ENCODE measurements at regions not wholly inside any gene's neighbourhood (a gene's known extent, or its start where the extent isn't known, plus 50 kb on each side); places are given as distances from the start of the nearest gene placed in this dataset.

GRCh38 chrX:98607739-98608138, 1724.0 kb downstream of the RPA4 start:
- Histone ChIP-seq H3K27ac (ENCODE audit: low read length) (no peak overlapping the region), H3K4me1 (ENCODE audit: insufficient read depth, low read length) (peaks cover 16% of the 10 kb centered on the region), H3K27me3 (ENCODE audit: insufficient read depth, low read length) (no peaks in the 10 kb centered on the region), H3K9ac (ENCODE audit: low read depth, low read length) (no peak overlapping the region), H3K36me3 (ENCODE audit: insufficient read depth, low read depth, low read length) (no peaks in the 10 kb centered on the region), H3K9me3 (ENCODE audit: insufficient read depth, low read depth, low read length) (no peaks in the 10 kb centered on the region), H3K4me3 (ENCODE audit: low read length) (no peak overlapping the region)

GRCh38 chrX:98627645-98628044, 1743.9 kb downstream of the RPA4 start:
- no peaks in the 10 kb centered on the region for H3K9me3 ChIP-seq (ENCODE audit: insufficient read depth, low read depth, low read length)
- H3K27ac ChIP-seq (ENCODE audit: low read length) = no peak overlapping the region
- no peak overlapping the region for H3K9ac ChIP-seq (ENCODE audit: low read depth, low read length)
- no peaks in the 10 kb centered on the region for H3K4me1 ChIP-seq (ENCODE audit: insufficient read depth, low read length)
- H3K36me3 ChIP-seq (ENCODE audit: insufficient read depth, low read depth, low read length) = no peaks in the 10 kb centered on the region
- no peaks in the 10 kb centered on the region for H3K27me3 ChIP-seq (ENCODE audit: insufficient read depth, low read length)
- H3K4me3 ChIP-seq (ENCODE audit: low read length) = no peak overlapping the region

- no peak overlapping the region for H3K27ac ChIP-seq (ENCODE audit: low read length)
- no peaks in the 10 kb centered on the region for H3K4me1 ChIP-seq (ENCODE audit: insufficient read depth, low read length)
- no peak overlapping the region for H3K9ac ChIP-seq (ENCODE audit: low read depth, low read length)
- H3K4me3 ChIP-seq (ENCODE audit: low read length) = no peak overlapping the region
- no peaks in the 10 kb centered on the region for H3K9me3 ChIP-seq (ENCODE audit: insufficient read depth, low read depth, low read length)
- H3K27me3 ChIP-seq (ENCODE audit: insufficient read depth, low read length) = no peaks in the 10 kb centered on the region
- H3K36me3 ChIP-seq (ENCODE audit: insufficient read depth, low read depth, low read length) = no peaks in the 10 kb centered on the region
These were observed 1753.7 kb downstream of the RPA4 start for GRCh38 chrX:98637451-98637850.

- Histone ChIP-seq H3K9me3 (ENCODE audit: insufficient read depth, low read depth, low read length) (no peaks in the 10 kb centered on the region), H3K4me1 (ENCODE audit: insufficient read depth, low read length) (no peaks in the 10 kb centered on the region), H3K27ac (ENCODE audit: low read length) (no peak overlapping the region), H3K36me3 (ENCODE audit: insufficient read depth, low read depth, low read length) (no peaks in the 10 kb centered on the region), H3K4me3 (ENCODE audit: low read length) (no peak overlapping the region), H3K27me3 (ENCODE audit: insufficient read depth, low read length) (no peaks in the 10 kb centered on the region), H3K9ac (ENCODE audit: low read depth, low read length) (no peak overlapping the region)
These were observed 1762.6 kb downstream of the RPA4 start for GRCh38 chrX:98646351-98646750.

GRCh38 chrX:98654565-98654964, 1755.5 kb downstream of the PCDH19 start:
- no peaks in the 10 kb centered on the region for H3K36me3 ChIP-seq (ENCODE audit: insufficient read depth, low read depth, low read length)
- H3K27ac ChIP-seq (ENCODE audit: low read length) = no peak overlapping the region
- H3K9ac ChIP-seq (ENCODE audit: low read depth, low read length) = no peak overlapping the region
- H3K4me3 ChIP-seq (ENCODE audit: low read length) = no peak overlapping the region
- H3K9me3 ChIP-seq (ENCODE audit: insufficient read depth, low read depth, low read length) = no peaks in the 10 kb centered on the region
- no peaks in the 10 kb centered on the region for H3K4me1 ChIP-seq (ENCODE audit: insufficient read depth, low read length)
- H3K27me3 ChIP-seq (ENCODE audit: insufficient read depth, low read length) = no peaks in the 10 kb centered on the region
